ENCODE measurements at regions not wholly inside any gene's neighbourhood (a gene's known extent, or its start where the extent isn't known, plus 50 kb on each side); places are given as distances from the start of the nearest gene placed in this dataset.

- no peak for DNase-seq
Observed at GRCh38 chr14:26123459-26123858, 474.4 kb downstream of the NOVA1 start.

- DNase-seq, result no peak
Observed at GRCh38 chr14:26121181-26121580, 476.7 kb downstream of the NOVA1 start.

GRCh38 chr14:26113911-26114640, 483.8 kb downstream of the NOVA1 start:
- no peak for DNase-seq

GRCh38 chr14:26104717-26105116, 493.1 kb downstream of the NOVA1 start:
- no peak for DNase-seq

GRCh38 chr14:26097852-26098251, 500.0 kb downstream of the NOVA1 start:
- no peak for DNase-seq

GRCh38 chr14:26088275-26088674, 509.6 kb downstream of the NOVA1 start:
- DNase-seq, result no peak

- DNase-seq, result no peak
Observed at GRCh38 chr14:26081043-26081442, 516.8 kb downstream of the NOVA1 start.

- no peak for DNase-seq
Observed at GRCh38 chr14:26078561-26078960, 519.3 kb downstream of the NOVA1 start.

GRCh38 chr14:26074892-26075291, 522.9 kb downstream of the NOVA1 start:
- no peak for DNase-seq

GRCh38 chr14:26070443-26070842, 527.4 kb downstream of the NOVA1 start:
- no peak for DNase-seq

- DNase-seq, result no peak
Observed at GRCh38 chr14:26067786-26068459, 529.9 kb downstream of the NOVA1 start.

- DNase-seq, result no peak
Observed at GRCh38 chr14:26067341-26067740, 530.5 kb downstream of the NOVA1 start.

- DNase-seq, result no peak
Observed at GRCh38 chr14:26056036-26056616, 541.7 kb downstream of the NOVA1 start.

- no peak for DNase-seq
Observed at GRCh38 chr14:26032348-26032747, 565.5 kb downstream of the NOVA1 start.

GRCh38 chr14:26026384-26026783, 571.4 kb downstream of the NOVA1 start:
- no peak for DNase-seq

GRCh38 chr14:26023967-26024366, 573.9 kb downstream of the NOVA1 start:
- no peak for DNase-seq

GRCh38 chr14:26021759-26022158, 576.1 kb downstream of the NOVA1 start:
- no peak for DNase-seq

GRCh38 chr14:26017270-26017669, 580.6 kb downstream of the NOVA1 start:
- no peak for DNase-seq

GRCh38 chr14:26008290-26008689, 589.5 kb downstream of the NOVA1 start:
- DNase-seq, result peak; percentile 60

- no peak for DNase-seq
Observed at GRCh38 chr14:26004342-26004741, 593.5 kb downstream of the NOVA1 start.

GRCh38 chr14:25993830-25994229, 604.0 kb downstream of the NOVA1 start:
- no peak for DNase-seq

GRCh38 chr14:25988536-25988935, 609.3 kb downstream of the NOVA1 start:
- no peak for DNase-seq

- no peak for DNase-seq
Observed at GRCh38 chr14:25955772-25956171, 642.1 kb downstream of the NOVA1 start.

GRCh38 chr14:25953532-25954139, 644.2 kb downstream of the NOVA1 start:
- no peak for DNase-seq

Data from islet precursor cell (in vitro differentiated cells).